ENCODE measurements at regions not wholly inside any gene's neighbourhood (a gene's known extent, or its start where the extent isn't known, plus 50 kb on each side); places are given as distances from the start of the nearest gene placed in this dataset.
"Not testable (repeated sequence)": the region's sequence is repeated elsewhere in the genome, so short reads cannot be mapped to it uniquely, and the experiment has no call there.

- not testable (repeated sequence) for H3K4ac ChIP-seq (ENCODE audit: low read depth in 1 of 2, low read length in 2 of 2); H3K14ac ChIP-seq (ENCODE audit: low read length in 2 of 2); H2BK12ac ChIP-seq (ENCODE audit: low read length in 2 of 2); H3K4me3 ChIP-seq (ENCODE audit: insufficient read depth in 1 of 2, low read depth in 1 of 2, low read length in 2 of 2); H4K8ac ChIP-seq (ENCODE audit: low read length); H2BK15ac ChIP-seq (ENCODE audit: low read depth, poor library complexity, severe bottlenecking); H3K79me1 ChIP-seq (replicated peaks; ENCODE audit: low read length, poor library complexity, severe bottlenecking); H3K9me3 ChIP-seq (ENCODE audit: control insufficient read depth, low read length); H2BK120ac ChIP-seq (ENCODE audit: low read depth, low read length); H2AFZ ChIP-seq (ENCODE audit: low read depth, low read length); H3K18ac ChIP-seq (ENCODE audit: low read depth in 1 of 2, low read length in 2 of 2); H2BK5ac ChIP-seq (ENCODE audit: low read depth, low read length, poor library complexity, severe bottlenecking); H3K27me3 ChIP-seq (ENCODE audit: control insufficient read depth in 1 of 2, insufficient read depth in 1 of 2, low read length in 2 of 2); H3K4me1 ChIP-seq (ENCODE audit: control insufficient read depth, insufficient read depth, low read depth, low read length); H2AK5ac ChIP-seq (ENCODE audit: low read length, severe bottlenecking); H3K9ac ChIP-seq (ENCODE audit: low read length); H3K4me2 ChIP-seq (ENCODE audit: low read length, poor library complexity, severe bottlenecking); DNase-seq; H3K23ac ChIP-seq (ENCODE audit: low read length in 2 of 2); H3K27ac ChIP-seq (ENCODE audit: low read length, poor library complexity, severe bottlenecking); H4K91ac ChIP-seq (ENCODE audit: low read length); H3K36me3 ChIP-seq (ENCODE audit: control insufficient read depth in 1 of 2, insufficient read depth in 2 of 2, low read depth in 1 of 2, low read length in 2 of 2)
- WGBS: 85% methylated on average over 5 of the region's 5 CpGs
These were observed 422.7 kb upstream of the FRG2C start for GRCh38 chr3:75241226-75241962.

DNA sequence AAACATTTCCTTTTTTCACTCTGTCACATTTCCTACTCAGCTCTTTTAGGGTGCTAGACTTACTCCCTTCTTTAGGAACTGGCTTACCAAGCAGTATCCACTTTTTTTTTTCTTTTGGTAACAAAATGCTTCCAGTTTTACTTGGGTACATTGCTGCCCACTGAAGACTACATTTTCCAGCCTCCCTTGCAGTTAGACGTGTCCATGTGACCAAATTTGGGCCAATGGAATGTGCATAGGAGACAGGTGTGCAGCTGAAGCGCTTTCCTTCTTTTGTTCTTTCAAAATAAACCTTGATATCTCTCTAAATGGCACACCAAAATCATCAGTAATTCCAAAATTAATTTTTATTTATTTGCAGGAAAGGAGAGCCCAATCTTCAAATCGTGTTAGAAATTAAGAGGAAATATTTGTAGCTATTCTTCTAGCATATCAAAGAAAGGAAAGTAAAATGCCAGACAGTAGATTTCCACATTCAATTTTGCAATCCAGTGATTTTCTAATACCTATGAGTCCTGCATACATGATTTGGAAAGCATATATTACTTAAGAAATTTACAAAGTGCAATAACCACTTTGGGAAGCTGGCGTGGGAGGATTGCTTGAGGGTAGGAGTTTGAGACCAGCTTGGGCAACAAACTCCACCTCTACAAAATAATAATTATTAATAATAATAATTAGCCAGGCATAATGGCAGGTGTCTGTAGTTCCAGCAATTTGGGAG lies 422.0 kb upstream of the FRG2C start:
- Histone ChIP-seq H3K79me1 (replicated peaks; ENCODE audit: low read length, poor library complexity, severe bottlenecking) (no peaks in the 10 kb centered on the region), H2AFZ (ENCODE audit: low read depth, low read length) (no peak overlapping the region)
- WGBS: 56% methylated on average over 1 of the region's 4 CpGs

GRCh38 chr3:75248974-75249373 lies 415.2 kb upstream of the FRG2C start:
- Histone ChIP-seq H3K18ac (ENCODE audit: low read depth in 1 of 2, low read length in 2 of 2) (no peak overlapping the region), H2BK12ac (ENCODE audit: low read length in 2 of 2) (no peak overlapping the region), H3K79me1 (replicated peaks; ENCODE audit: low read length, poor library complexity, severe bottlenecking) (no peaks in the 10 kb centered on the region), H4K8ac (ENCODE audit: low read length) (no peak overlapping the region), H3K23ac (ENCODE audit: low read length in 2 of 2) (no peak overlapping the region), H2BK5ac (ENCODE audit: low read depth, low read length, poor library complexity, severe bottlenecking) (no peak overlapping the region), H2AK5ac (ENCODE audit: low read length, severe bottlenecking) (no peak overlapping the region), H3K14ac (ENCODE audit: low read length in 2 of 2) (no peak overlapping the region), H4K91ac (ENCODE audit: low read length) (no peak overlapping the region), H3K4ac (ENCODE audit: low read depth in 1 of 2, low read length in 2 of 2) (no peak overlapping the region), H2AFZ (ENCODE audit: low read depth, low read length) (no peak overlapping the region), H3K27ac (ENCODE audit: low read length, poor library complexity, severe bottlenecking) (no peak overlapping the region), H3K9me3 (ENCODE audit: control insufficient read depth, low read length) (no peaks in the 10 kb centered on the region), H3K4me2 (ENCODE audit: low read length, poor library complexity, severe bottlenecking) (no peak overlapping the region), H3K4me3 (ENCODE audit: insufficient read depth in 1 of 2, low read depth in 1 of 2, low read length in 2 of 2) (no peak overlapping the region), H2BK15ac (ENCODE audit: low read depth, poor library complexity, severe bottlenecking) (no peak overlapping the region), H3K27me3 (ENCODE audit: control insufficient read depth in 1 of 2, insufficient read depth in 1 of 2, low read length in 2 of 2) (no peaks in the 10 kb centered on the region), H3K36me3 (ENCODE audit: control insufficient read depth in 1 of 2, insufficient read depth in 2 of 2, low read depth in 1 of 2, low read length in 2 of 2) (no peaks in the 10 kb centered on the region), H3K4me1 (ENCODE audit: control insufficient read depth, insufficient read depth, low read depth, low read length) (no peaks in the 10 kb centered on the region), H3K9ac (ENCODE audit: low read length) (no peak overlapping the region), H2BK120ac (ENCODE audit: low read depth, low read length) (no peak overlapping the region)
- DNase-seq: no peak

More for the DNA sequence above, 422.0 kb upstream of the FRG2C start:
- H3K9ac ChIP-seq (ENCODE audit: low read length): no peak overlapping the region
- H2AK5ac ChIP-seq (ENCODE audit: low read length, severe bottlenecking): no peak overlapping the region
- H2BK12ac ChIP-seq (ENCODE audit: low read length in 2 of 2): no peak overlapping the region
- H3K4me1 ChIP-seq (ENCODE audit: control insufficient read depth, insufficient read depth, low read depth, low read length): no peaks in the 10 kb centered on the region
- DNase-seq: no peak
- H3K23ac ChIP-seq (ENCODE audit: low read length in 2 of 2): no peak overlapping the region
- no peak overlapping the region for H3K18ac ChIP-seq (ENCODE audit: low read depth in 1 of 2, low read length in 2 of 2)
- H3K27ac ChIP-seq (ENCODE audit: low read length, poor library complexity, severe bottlenecking): no peak overlapping the region
- H2BK15ac ChIP-seq (ENCODE audit: low read depth, poor library complexity, severe bottlenecking): no peak overlapping the region
- no peak overlapping the region for H3K4me3 ChIP-seq (ENCODE audit: insufficient read depth in 1 of 2, low read depth in 1 of 2, low read length in 2 of 2)
- H3K36me3 ChIP-seq (ENCODE audit: control insufficient read depth in 1 of 2, insufficient read depth in 2 of 2, low read depth in 1 of 2, low read length in 2 of 2): no peaks in the 10 kb centered on the region
- no peak overlapping the region for H3K4me2 ChIP-seq (ENCODE audit: low read length, poor library complexity, severe bottlenecking)
- no peak overlapping the region for H4K8ac ChIP-seq (ENCODE audit: low read length)
- no peak overlapping the region for H3K14ac ChIP-seq (ENCODE audit: low read length in 2 of 2)
- H3K9me3 ChIP-seq (ENCODE audit: control insufficient read depth, low read length): no peaks in the 10 kb centered on the region
- no peak overlapping the region for H3K4ac ChIP-seq (ENCODE audit: low read depth in 1 of 2, low read length in 2 of 2)
- no peak overlapping the region for H2BK5ac ChIP-seq (ENCODE audit: low read depth, low read length, poor library complexity, severe bottlenecking)
- H3K27me3 ChIP-seq (ENCODE audit: control insufficient read depth in 1 of 2, insufficient read depth in 1 of 2, low read length in 2 of 2): no peaks in the 10 kb centered on the region
- H2BK120ac ChIP-seq (ENCODE audit: low read depth, low read length): no peak overlapping the region
- no peak overlapping the region for H4K91ac ChIP-seq (ENCODE audit: low read length)

- Histone ChIP-seq H3K4me3 (ENCODE audit: insufficient read depth in 1 of 2, low read depth in 1 of 2, low read length in 2 of 2) (no peak overlapping the region), H3K27ac (ENCODE audit: low read length, poor library complexity, severe bottlenecking) (no peak overlapping the region), H3K4me2 (ENCODE audit: low read length, poor library complexity, severe bottlenecking) (no peak overlapping the region), H3K23ac (ENCODE audit: low read length in 2 of 2) (no peak overlapping the region), H2AK5ac (ENCODE audit: low read length, severe bottlenecking) (no peak overlapping the region), H2BK15ac (ENCODE audit: low read depth, poor library complexity, severe bottlenecking) (no peak overlapping the region), H3K79me1 (replicated peaks; ENCODE audit: low read length, poor library complexity, severe bottlenecking) (no peaks in the 10 kb centered on the region), H4K8ac (ENCODE audit: low read length) (no peak overlapping the region), H3K36me3 (ENCODE audit: control insufficient read depth in 1 of 2, insufficient read depth in 2 of 2, low read depth in 1 of 2, low read length in 2 of 2) (no peaks in the 10 kb centered on the region), H4K91ac (ENCODE audit: low read length) (no peak overlapping the region), H3K9me3 (ENCODE audit: control insufficient read depth, low read length) (no peaks in the 10 kb centered on the region), H2BK12ac (ENCODE audit: low read length in 2 of 2) (no peak overlapping the region), H3K4ac (ENCODE audit: low read depth in 1 of 2, low read length in 2 of 2) (no peak overlapping the region), H2BK5ac (ENCODE audit: low read depth, low read length, poor library complexity, severe bottlenecking) (no peak overlapping the region), H2BK120ac (ENCODE audit: low read depth, low read length) (no peak overlapping the region), H3K4me1 (ENCODE audit: control insufficient read depth, insufficient read depth, low read depth, low read length) (no peaks in the 10 kb centered on the region), H3K27me3 (ENCODE audit: control insufficient read depth in 1 of 2, insufficient read depth in 1 of 2, low read length in 2 of 2) (peaks cover 0 to 39% of the 10 kb centered on the region in 2 experiments), H3K14ac (ENCODE audit: low read length in 2 of 2) (no peak overlapping the region), H3K9ac (ENCODE audit: low read length) (no peak overlapping the region), H2AFZ (ENCODE audit: low read depth, low read length) (no peak overlapping the region), H3K18ac (ENCODE audit: low read depth in 1 of 2, low read length in 2 of 2) (no peak overlapping the region)
- 56% methylated on average over 2 of the region's 3 CpGs for WGBS
- no peak for DNase-seq
These were observed 409.4 kb upstream of the FRG2C start for GRCh38 chr3:75254685-75255084.

Data from mesenchymal stem cell (in vitro differentiated cells and primary cell).